Memory B cell (primary cell): ENCODE measurements at regions not wholly inside any gene's neighbourhood (a gene's known extent, or its start where the extent isn't known, plus 50 kb on each side); places are given as distances from the start of the nearest gene placed in this dataset.

ENCODE experiments used
- ATAC-seq: fragments of 150-1000 bp; cut with Tn5 transposase; 2 replicates; pipeline ENCODE4 v1.10.0; 2021; ENCODE audit warnings: low read depth, mild to moderate bottlenecking, moderate library complexity
- DNase-seq, 2 donors: peaks; one replicate each; pipeline ENCODE4 v3.0.0; 2022; ENCODE audit warnings: low spot score in 2 of 2
- H3K27ac Mint-ChIP-seq: one replicate; pipeline ENCODE4 v1.8.0; 2022; ENCODE audit warnings: mild to moderate bottlenecking, moderate library complexity, mixed read lengths
- H3K27me3 Mint-ChIP-seq: one replicate; pipeline ENCODE4 v1.8.0; 2022; ENCODE audit warnings: mixed read lengths
- H3K36me3 Mint-ChIP-seq: one replicate; pipeline ENCODE4 v1.8.0; 2022; ENCODE audit warnings: mild to moderate bottlenecking, mixed read lengths
- H3K4me1 Mint-ChIP-seq: one replicate; pipeline ENCODE4 v1.8.0; 2022; ENCODE audit warnings: mixed read lengths
- H3K4me3 Mint-ChIP-seq: one replicate; pipeline ENCODE4 v1.8.0; 2022; ENCODE audit warnings: mild to moderate bottlenecking, moderate library complexity, mixed read lengths
- H3K9me3 Mint-ChIP-seq: one replicate; pipeline ENCODE4 v1.8.0; 2022; ENCODE audit warnings: mixed read lengths

DNA sequence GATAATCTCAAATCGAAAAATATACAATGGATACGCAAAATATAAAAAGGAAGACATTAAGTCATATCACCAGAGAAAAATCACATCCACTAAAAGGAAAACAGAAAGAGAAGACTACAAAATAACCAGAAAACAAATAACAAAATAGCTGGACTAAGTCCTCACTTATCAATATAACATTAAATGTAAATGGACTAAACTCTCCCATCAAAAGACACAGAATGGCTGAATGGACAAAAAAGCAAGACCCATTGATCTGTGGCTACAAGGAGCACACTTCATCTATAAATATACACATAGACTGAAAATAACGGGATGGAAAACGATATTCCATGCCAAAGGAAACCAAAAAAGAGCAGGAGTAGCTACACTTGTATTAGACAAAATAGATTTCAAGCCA is 161.0 kb upstream of the PRKD1 start:
- peaks cover 23% of the 10 kb centered on the region for H3K9me3 Mint-ChIP-seq
- H3K27me3 Mint-ChIP-seq, result no peaks in the 10 kb centered on the region
- ATAC-seq (no peak), DNase-seq (no peak)
- no peaks in the 10 kb centered on the region for H3K36me3 Mint-ChIP-seq
- no peak overlapping the region for H3K27ac Mint-ChIP-seq
- H3K4me1 Mint-ChIP-seq, result no peaks in the 10 kb centered on the region
- no peak overlapping the region for H3K4me3 Mint-ChIP-seq

DNA sequence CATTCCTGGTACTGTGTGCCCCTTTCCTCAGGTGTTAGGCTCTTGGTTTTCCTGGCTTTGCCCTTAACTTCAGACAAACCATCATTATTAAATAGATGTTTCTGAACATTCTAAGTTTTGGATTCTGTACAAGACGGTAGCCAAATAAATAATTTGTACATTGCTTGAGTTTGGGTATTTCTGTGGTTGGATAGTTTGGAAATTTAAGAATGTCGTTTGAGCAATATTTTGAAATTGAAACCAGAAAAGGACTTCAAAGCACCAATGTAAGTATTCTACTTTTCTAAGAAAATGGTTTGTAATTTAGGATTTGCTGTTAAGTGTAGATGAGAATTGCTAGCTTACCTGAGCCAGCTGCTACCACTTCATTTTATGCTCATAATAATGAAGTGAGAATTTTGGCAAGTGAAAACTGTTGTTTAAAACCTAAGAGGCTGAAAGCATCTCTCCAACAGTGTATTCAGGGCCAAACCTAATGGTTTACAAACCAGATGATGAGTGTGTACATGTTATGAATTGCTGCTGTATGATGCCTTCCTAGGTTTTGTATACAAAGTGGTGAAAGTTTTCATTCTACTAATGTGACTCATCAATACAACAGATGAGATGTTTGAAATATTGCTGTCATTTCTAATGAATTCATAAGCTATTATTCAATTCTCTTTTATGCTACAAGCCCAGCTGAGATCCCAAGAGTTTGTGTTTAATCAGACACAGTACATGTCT is 181.5 kb upstream of the PRKD1 start:
- ATAC-seq (no peak), DNase-seq (no peak)
- H3K27ac Mint-ChIP-seq, result no peak overlapping the region
- no peaks in the 10 kb centered on the region for H3K36me3 Mint-ChIP-seq
- no peak overlapping the region for H3K4me3 Mint-ChIP-seq
- H3K27me3 Mint-ChIP-seq, result no peaks in the 10 kb centered on the region
- no peaks in the 10 kb centered on the region for H3K4me1 Mint-ChIP-seq
- peaks cover 2% of the 10 kb centered on the region for H3K9me3 Mint-ChIP-seq

DNA sequence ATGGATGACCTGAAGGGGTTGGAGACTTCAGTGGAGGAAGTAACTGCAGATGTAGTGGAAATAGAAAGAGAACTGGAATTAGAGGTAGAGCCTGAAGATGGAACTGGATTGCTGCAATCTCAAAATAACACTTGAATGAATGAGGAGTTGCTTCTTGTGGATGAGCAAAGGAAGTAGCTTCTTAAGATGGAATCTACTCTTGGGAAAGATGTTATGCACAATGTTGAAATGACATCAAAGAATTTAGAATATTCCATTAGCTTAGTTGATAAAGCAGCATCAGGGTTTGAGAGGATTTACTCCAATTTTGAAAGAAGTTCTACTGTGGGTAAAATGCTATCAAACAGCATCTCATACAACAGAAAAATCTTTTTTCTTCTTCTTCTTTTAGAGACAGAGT is 186.4 kb upstream of the PRKD1 start:
- H3K4me1 Mint-ChIP-seq, result no peaks in the 10 kb centered on the region

DNA sequence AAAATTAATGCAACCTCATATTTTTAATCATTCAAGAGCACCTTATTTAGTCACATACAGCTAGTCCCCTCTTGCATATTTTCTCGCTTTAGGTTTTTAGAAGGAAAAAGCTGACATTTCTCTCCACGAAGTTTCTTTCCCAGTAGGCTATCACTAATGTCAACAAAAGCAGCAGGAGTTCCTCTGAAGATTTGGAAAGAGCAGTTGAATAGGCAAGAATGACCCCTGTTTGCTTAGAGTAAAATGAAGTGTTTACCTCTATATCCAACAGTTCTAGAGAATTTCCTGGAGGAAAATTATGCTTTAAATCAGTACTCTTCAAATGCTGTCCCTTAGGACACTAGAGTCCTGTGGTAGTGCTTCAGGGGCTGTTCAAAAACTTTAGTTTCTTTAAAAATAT is 188.1 kb upstream of the PRKD1 start:
- Mint-ChIP-seq H3K9me3 (peaks cover 2% of the 10 kb centered on the region), H3K27ac (no peak overlapping the region), H3K27me3 (no peaks in the 10 kb centered on the region), H3K4me3 (no peak overlapping the region), H3K36me3 (no peaks in the 10 kb centered on the region), H3K4me1 (no peaks in the 10 kb centered on the region)
- ATAC-seq, result no peak
- DNase-seq, result no peak

More for the DNA sequence above, 186.4 kb upstream of the PRKD1 start:
- Mint-ChIP-seq H3K9me3 (peaks cover 2% of the 10 kb centered on the region), H3K4me3 (no peak overlapping the region), H3K36me3 (no peaks in the 10 kb centered on the region), H3K27ac (no peak overlapping the region), H3K27me3 (no peaks in the 10 kb centered on the region)
- DNase-seq (no peak), ATAC-seq (no peak)

GRCh38 chr14:30118992-30119640 is 191.5 kb upstream of the PRKD1 start:
- Mint-ChIP-seq H3K9me3 (no peaks in the 10 kb centered on the region), H3K4me1 (no peaks in the 10 kb centered on the region), H3K27me3 (no peaks in the 10 kb centered on the region), H3K36me3 (no peaks in the 10 kb centered on the region), H3K27ac (no peak overlapping the region), H3K4me3 (no peak overlapping the region)
- ATAC-seq (no peak), DNase-seq (no peak)

GRCh38 chr14:30125322-30125979 is 197.8 kb upstream of the PRKD1 start:
- peaks cover 1% of the 10 kb centered on the region for H3K9me3 Mint-ChIP-seq
- H3K27me3 Mint-ChIP-seq, result no peaks in the 10 kb centered on the region
- H3K4me1 Mint-ChIP-seq, result no peaks in the 10 kb centered on the region
- H3K36me3 Mint-ChIP-seq, result no peaks in the 10 kb centered on the region
- no peak overlapping the region for H3K27ac Mint-ChIP-seq
- ATAC-seq, result no peak
- no peak for DNase-seq
- no peak overlapping the region for H3K4me3 Mint-ChIP-seq

- no peak overlapping the region for H3K27ac Mint-ChIP-seq
- H3K27me3 Mint-ChIP-seq, result no peaks in the 10 kb centered on the region
- no peak overlapping the region for H3K4me3 Mint-ChIP-seq
- ATAC-seq, result no peak
- peaks cover 1% of the 10 kb centered on the region for H3K9me3 Mint-ChIP-seq
- H3K36me3 Mint-ChIP-seq, result no peaks in the 10 kb centered on the region
- H3K4me1 Mint-ChIP-seq, result no peaks in the 10 kb centered on the region
- DNase-seq, result no peak
These were observed 202.2 kb upstream of the PRKD1 start for GRCh38 chr14:30129807-30130206.

GRCh38 chr14:30131581-30132097 is 204.0 kb upstream of the PRKD1 start:
- no peak for DNase-seq
- H3K36me3 Mint-ChIP-seq, result no peaks in the 10 kb centered on the region
- no peak overlapping the region for H3K4me3 Mint-ChIP-seq

GRCh38 chr14:30132196-30132595 is 204.5 kb upstream of the PRKD1 start:
- no peaks in the 10 kb centered on the region for H3K4me1 Mint-ChIP-seq
- H3K27ac Mint-ChIP-seq, result no peak overlapping the region
- H3K4me3 Mint-ChIP-seq, result no peak overlapping the region

More at GRCh38 chr14:30131581-30132097, 204.0 kb upstream of the PRKD1 start:
- no peak for ATAC-seq
- Mint-ChIP-seq H3K9me3 (peaks cover 1% of the 10 kb centered on the region), H3K4me1 (no peaks in the 10 kb centered on the region), H3K27ac (no peak overlapping the region), H3K27me3 (no peaks in the 10 kb centered on the region)

DNA sequence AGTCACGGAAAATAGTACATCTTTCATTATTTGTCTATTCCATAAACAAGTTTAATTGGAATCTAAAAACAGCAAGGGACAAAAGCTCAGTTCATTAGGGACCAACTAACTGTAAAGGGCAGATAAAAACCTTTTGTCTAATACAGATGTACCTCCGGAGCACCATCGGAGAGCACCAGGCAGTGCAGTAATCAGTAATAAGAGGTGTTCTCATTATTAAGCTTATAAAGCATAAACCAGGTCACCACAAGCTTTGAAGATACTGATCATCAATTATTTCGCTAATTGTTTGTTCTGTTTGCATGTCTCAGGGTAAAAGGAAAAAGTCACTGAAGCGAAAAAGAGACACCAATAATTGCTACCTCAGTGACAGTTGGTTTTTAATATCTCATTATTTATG is 207.3 kb upstream of the PRKD1 start:
- Mint-ChIP-seq H3K9me3 (no peaks in the 10 kb centered on the region), H3K4me3 (no peak overlapping the region), H3K4me1 (no peaks in the 10 kb centered on the region), H3K36me3 (no peaks in the 10 kb centered on the region), H3K27me3 (no peaks in the 10 kb centered on the region), H3K27ac (no peak overlapping the region)
- DNase-seq (no peak), ATAC-seq (no peak)

More at GRCh38 chr14:30132196-30132595, 204.5 kb upstream of the PRKD1 start:
- ATAC-seq (no peak), DNase-seq (no peak)
- Mint-ChIP-seq H3K9me3 (peaks cover 1% of the 10 kb centered on the region), H3K36me3 (no peaks in the 10 kb centered on the region), H3K27me3 (no peaks in the 10 kb centered on the region)

- no peak for ATAC-seq
- Mint-ChIP-seq H3K9me3 (no peaks in the 10 kb centered on the region), H3K36me3 (no peaks in the 10 kb centered on the region), H3K27me3 (no peaks in the 10 kb centered on the region), H3K4me3 (no peak overlapping the region), H3K4me1 (no peaks in the 10 kb centered on the region), H3K27ac (no peak overlapping the region)
- DNase-seq, result no peak
These were observed 210.9 kb upstream of the PRKD1 start for GRCh38 chr14:30138567-30138966.

GRCh38 chr14:30142216-30142615 is 214.6 kb upstream of the PRKD1 start:
- H3K4me1 Mint-ChIP-seq, result no peaks in the 10 kb centered on the region
- no peak overlapping the region for H3K27ac Mint-ChIP-seq
- no peak for DNase-seq

GRCh38 chr14:30143627-30144026 is 216.0 kb upstream of the PRKD1 start:
- no peaks in the 10 kb centered on the region for H3K36me3 Mint-ChIP-seq
- H3K4me1 Mint-ChIP-seq, result no peaks in the 10 kb centered on the region
- no peak overlapping the region for H3K27ac Mint-ChIP-seq
- DNase-seq (no peak), ATAC-seq (no peak)
- H3K4me3 Mint-ChIP-seq, result no peak overlapping the region
- peaks cover 15% of the 10 kb centered on the region for H3K9me3 Mint-ChIP-seq
- H3K27me3 Mint-ChIP-seq, result no peaks in the 10 kb centered on the region

More at GRCh38 chr14:30142216-30142615, 214.6 kb upstream of the PRKD1 start:
- no peak for ATAC-seq
- Mint-ChIP-seq H3K27me3 (no peaks in the 10 kb centered on the region), H3K9me3 (peaks cover 7% of the 10 kb centered on the region), H3K4me3 (no peak overlapping the region), H3K36me3 (no peaks in the 10 kb centered on the region)

DNA sequence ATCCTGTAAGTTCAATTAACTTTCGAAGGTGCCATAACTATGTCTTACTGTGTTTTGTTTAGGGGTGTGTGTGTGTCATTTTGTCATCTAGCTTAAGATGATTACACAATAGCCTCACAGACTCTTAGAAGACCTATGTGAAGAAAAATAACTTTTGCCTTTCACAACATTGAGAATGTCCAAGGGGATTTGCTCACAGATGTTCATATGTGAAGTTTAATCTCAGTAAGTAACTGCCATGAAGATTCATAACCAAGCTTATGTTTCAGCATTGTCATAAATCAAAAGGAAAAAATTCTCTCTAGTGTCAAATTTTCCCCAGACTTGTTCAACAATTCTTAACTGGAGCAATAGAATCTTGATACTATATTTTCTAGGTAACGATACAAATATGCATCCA is 226.1 kb upstream of the PRKD1 start:
- DNase-seq (no peak), ATAC-seq (no peak)
- Mint-ChIP-seq H3K27ac (no peak overlapping the region), H3K9me3 (peaks cover under 1% of the 10 kb centered on the region), H3K4me3 (no peak overlapping the region), H3K36me3 (no peaks in the 10 kb centered on the region), H3K4me1 (no peaks in the 10 kb centered on the region), H3K27me3 (no peaks in the 10 kb centered on the region)
